ENCODE measurements at regions not wholly inside any gene's neighbourhood (a gene's known extent, or its start where the extent isn't known, plus 50 kb on each side); places are given as distances from the start of the nearest gene placed in this dataset.

DNA sequence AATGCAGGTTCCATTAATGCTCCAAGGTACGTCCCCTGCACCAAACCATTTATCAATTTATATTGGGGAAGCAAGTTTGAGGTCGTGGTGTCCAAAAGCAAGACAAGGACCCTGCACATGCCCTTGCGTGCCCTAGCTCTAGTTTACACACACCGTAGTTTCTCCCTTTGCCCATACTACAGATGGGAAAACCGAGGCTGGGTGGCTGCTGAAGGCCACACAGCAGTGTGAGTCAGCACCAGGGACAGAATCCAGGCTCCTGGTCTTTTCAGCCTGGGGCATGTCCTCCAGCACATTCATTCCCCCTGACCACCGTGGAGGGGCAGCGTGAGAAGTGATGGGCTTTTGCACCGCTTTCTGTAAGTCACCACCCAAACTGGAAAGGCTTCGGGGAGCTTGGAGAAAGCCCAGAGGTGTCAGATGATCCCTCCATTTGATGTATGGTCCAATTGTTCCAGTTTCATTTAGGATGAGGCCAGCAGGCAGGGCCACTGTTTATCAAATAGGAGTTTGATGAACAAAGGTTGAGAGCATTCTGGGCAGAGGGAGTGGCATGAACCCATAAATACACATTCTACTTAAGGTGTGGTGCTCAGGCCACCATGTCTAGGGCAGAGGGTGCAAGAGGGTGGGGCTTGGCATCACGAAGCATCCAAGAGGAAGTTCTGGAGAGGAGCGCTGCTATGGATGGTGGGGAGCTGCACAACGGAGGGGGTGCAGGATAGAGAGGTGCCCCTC is 274.1 kb downstream of the HAUS1 start:
- BruUV-seq (replicated peaks): no TSS peak
- H3K27ac ChIP-seq (ENCODE audit: low read length): no peak overlapping the region
- no peaks in the 10 kb centered on the region for H3K9me3 ChIP-seq (ENCODE audit: control insufficient read depth, insufficient read depth, low read depth, low read length)
- H3K4me3 ChIP-seq (ENCODE audit: low read depth in 2 of 2, low read length in 2 of 2): no peak overlapping the region
- no peak for DNase-seq (ENCODE audit: low read depth, low spot score)
- POLR2A ChIA-PET: interaction anchor here (0.6 kb wide), 1 partner anchor 385 kb away, joined by 4 read pairs; no protein-coding TSS in a partner anchor
- in situ Hi-C loops (cut with HindIII; ENCODE audit: low pct_unique_long_range_greater_than_20kb, low sequenced_read_pairs): no loop called here
- CTCF ChIA-PET: no interaction called here
- TF ChIP-seq, protein P1, sequence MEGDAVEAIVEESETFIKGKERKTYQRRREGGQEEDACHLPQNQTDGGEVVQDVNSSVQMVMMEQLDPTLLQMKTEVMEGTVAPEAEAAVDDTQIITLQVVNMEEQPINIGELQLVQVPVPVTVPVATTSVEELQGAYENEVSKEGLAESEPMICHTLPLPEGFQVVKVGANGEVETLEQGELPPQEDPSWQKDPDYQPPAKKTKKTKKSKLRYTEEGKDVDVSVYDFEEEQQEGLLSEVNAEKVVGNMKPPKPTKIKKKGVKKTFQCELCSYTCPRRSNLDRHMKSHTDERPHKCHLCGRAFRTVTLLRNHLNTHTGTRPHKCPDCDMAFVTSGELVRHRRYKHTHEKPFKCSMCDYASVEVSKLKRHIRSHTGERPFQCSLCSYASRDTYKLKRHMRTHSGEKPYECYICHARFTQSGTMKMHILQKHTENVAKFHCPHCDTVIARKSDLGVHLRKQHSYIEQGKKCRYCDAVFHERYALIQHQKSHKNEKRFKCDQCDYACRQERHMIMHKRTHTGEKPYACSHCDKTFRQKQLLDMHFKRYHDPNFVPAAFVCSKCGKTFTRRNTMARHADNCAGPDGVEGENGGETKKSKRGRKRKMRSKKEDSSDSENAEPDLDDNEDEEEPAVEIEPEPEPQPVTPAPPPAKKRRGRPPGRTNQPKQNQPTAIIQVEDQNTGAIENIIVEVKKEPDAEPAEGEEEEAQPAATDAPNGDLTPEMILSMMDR (IDR thresholded peaks at IDR 0.05): no peak
- TF ChIP-seq TCF7L2 (IDR thresholded peaks at IDR 0.05; ENCODE audit: low read depth, low read length): no peak
- no peak for TF ChIP-seq POLR2AphosphoS5 (IDR thresholded peaks at IDR 0.05; ENCODE audit: low read depth, low read length)
- TF ChIP-seq SIN3A (IDR thresholded peaks at IDR 0.05; ENCODE audit: borderline replicate concordance, insufficient read depth, low read depth, low read length): no peak
- TF ChIP-seq, protein P2, sequence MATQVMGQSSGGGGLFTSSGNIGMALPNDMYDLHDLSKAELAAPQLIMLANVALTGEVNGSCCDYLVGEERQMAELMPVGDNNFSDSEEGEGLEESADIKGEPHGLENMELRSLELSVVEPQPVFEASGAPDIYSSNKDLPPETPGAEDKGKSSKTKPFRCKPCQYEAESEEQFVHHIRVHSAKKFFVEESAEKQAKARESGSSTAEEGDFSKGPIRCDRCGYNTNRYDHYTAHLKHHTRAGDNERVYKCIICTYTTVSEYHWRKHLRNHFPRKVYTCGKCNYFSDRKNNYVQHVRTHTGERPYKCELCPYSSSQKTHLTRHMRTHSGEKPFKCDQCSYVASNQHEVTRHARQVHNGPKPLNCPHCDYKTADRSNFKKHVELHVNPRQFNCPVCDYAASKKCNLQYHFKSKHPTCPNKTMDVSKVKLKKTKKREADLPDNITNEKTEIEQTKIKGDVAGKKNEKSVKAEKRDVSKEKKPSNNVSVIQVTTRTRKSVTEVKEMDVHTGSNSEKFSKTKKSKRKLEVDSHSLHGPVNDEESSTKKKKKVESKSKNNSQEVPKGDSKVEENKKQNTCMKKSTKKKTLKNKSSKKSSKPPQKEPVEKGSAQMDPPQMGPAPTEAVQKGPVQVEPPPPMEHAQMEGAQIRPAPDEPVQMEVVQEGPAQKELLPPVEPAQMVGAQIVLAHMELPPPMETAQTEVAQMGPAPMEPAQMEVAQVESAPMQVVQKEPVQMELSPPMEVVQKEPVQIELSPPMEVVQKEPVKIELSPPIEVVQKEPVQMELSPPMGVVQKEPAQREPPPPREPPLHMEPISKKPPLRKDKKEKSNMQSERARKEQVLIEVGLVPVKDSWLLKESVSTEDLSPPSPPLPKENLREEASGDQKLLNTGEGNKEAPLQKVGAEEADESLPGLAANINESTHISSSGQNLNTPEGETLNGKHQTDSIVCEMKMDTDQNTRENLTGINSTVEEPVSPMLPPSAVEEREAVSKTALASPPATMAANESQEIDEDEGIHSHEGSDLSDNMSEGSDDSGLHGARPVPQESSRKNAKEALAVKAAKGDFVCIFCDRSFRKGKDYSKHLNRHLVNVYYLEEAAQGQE (IDR thresholded peaks at IDR 0.05; ENCODE audit: insufficient read depth in 1 of 2, low read depth in 2 of 2, low read length in 1 of 2): no peak
- no peaks in the 10 kb centered on the region for H3K4me1 ChIP-seq (ENCODE audit: control insufficient read depth, insufficient read depth, low read length)
- intact Hi-C loops (cut with micrococcal nuclease; ENCODE audit: unreplicated experiment): no loop called here
- no peaks in the 10 kb centered on the region for H3K36me3 ChIP-seq (ENCODE audit: control insufficient read depth, insufficient read depth, low read length)
- ATAC-seq: no peak
- H3K27me3 ChIP-seq (ENCODE audit: control insufficient read depth, insufficient read depth, low read length): no peaks in the 10 kb centered on the region

DNA sequence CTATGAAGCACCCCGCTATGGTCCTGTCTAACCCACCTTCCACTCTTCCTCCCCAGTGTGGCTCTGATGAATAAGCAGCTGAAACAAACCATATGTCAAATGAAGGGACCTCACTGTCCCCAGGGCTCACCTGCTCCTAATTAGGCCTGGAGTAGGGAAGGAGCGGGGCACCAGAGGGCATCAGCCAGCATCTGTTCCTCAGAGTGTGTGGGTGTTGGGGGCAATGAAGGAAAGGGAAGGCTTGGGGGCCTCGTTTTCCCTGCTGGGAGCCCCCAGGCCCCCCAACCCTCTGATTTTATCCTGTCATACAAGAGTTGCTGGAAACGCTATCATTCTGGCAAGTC is 274.7 kb downstream of the HAUS1 start:
- intact Hi-C loops (cut with micrococcal nuclease; ENCODE audit: unreplicated experiment) (no loop called here), in situ Hi-C loops (cut with HindIII; ENCODE audit: low pct_unique_long_range_greater_than_20kb, low sequenced_read_pairs) (no loop called here)
- no peaks in the 10 kb centered on the region for H3K27me3 ChIP-seq (ENCODE audit: control insufficient read depth, insufficient read depth, low read length)
- CTCF ChIA-PET: no interaction called here
- H3K36me3 ChIP-seq (ENCODE audit: control insufficient read depth, insufficient read depth, low read length): no peaks in the 10 kb centered on the region
- no peaks in the 10 kb centered on the region for H3K9me3 ChIP-seq (ENCODE audit: control insufficient read depth, insufficient read depth, low read depth, low read length)
- BruUV-seq (replicated peaks): no TSS peak
- DNase-seq (ENCODE audit: low read depth, low spot score) (no peak), ATAC-seq (no peak)
- POLR2A ChIA-PET: no interaction called here
- H3K4me3 ChIP-seq (ENCODE audit: low read depth in 2 of 2, low read length in 2 of 2): no peak overlapping the region
- no peak overlapping the region for H3K27ac ChIP-seq (ENCODE audit: low read length)
- no peaks in the 10 kb centered on the region for H3K4me1 ChIP-seq (ENCODE audit: control insufficient read depth, insufficient read depth, low read length)
- no peak for TF ChIP-seq POLR2AphosphoS5 (IDR thresholded peaks at IDR 0.05; ENCODE audit: low read depth, low read length)
- TF ChIP-seq TCF7L2 (IDR thresholded peaks at IDR 0.05; ENCODE audit: low read depth, low read length): no peak
- no peak for TF ChIP-seq SIN3A (IDR thresholded peaks at IDR 0.05; ENCODE audit: borderline replicate concordance, insufficient read depth, low read depth, low read length)
- TF ChIP-seq, protein P1 (IDR thresholded peaks at IDR 0.05): no peak
- TF ChIP-seq, protein P2 (IDR thresholded peaks at IDR 0.05; ENCODE audit: insufficient read depth in 1 of 2, low read depth in 2 of 2, low read length in 1 of 2): no peak

Data from Panc1 (cell line).